ENCODE measurements at regions not wholly inside any gene's neighbourhood (a gene's known extent, or its start where the extent isn't known, plus 50 kb on each side); places are given as distances from the start of the nearest gene placed in this dataset.

GRCh38 chr22:19593991-19594569 lies 69.9 kb upstream of the CLDN5 start:
- DNase-seq (ENCODE audit: low spot score): no peak

GRCh38 chr22:19595532-19595931 lies 71.3 kb upstream of the CLDN5 start:
- Histone ChIP-seq H3K27me3 (no peaks in the 10 kb centered on the region), H3K4me1 (no peaks in the 10 kb centered on the region), H3K79me2 (ENCODE audit: low read depth) (no peaks in the 10 kb centered on the region), H3K9me3 (ENCODE audit: low read depth) (no peaks in the 10 kb centered on the region), H2AFZ (replicated peaks) (no peak overlapping the region), H3K27ac (no peak overlapping the region), H3K4me3 (no peak overlapping the region), H3K36me3 (no peaks in the 10 kb centered on the region), H3F3A (ENCODE audit: low read depth) (no peaks in the 10 kb centered on the region), H3K4me2 (no peak overlapping the region), H3K9ac (no peak overlapping the region), H4K20me1 (ENCODE audit: low read depth) (no peaks in the 10 kb centered on the region)
- TF ChIP-seq EZH2 (IDR thresholded peaks at IDR 0.05): no peak
- TF ChIP-seq EZH2phosphoT487 (IDR thresholded peaks at IDR 0.05): no peak
- no peak for TF ChIP-seq CTCF (IDR thresholded peaks at IDR 0.05)
- no peak overlapping the region for H3K4me3 Mint-ChIP-seq
- no peaks in the 10 kb centered on the region for H3K36me3 Mint-ChIP-seq
- DNase-seq (ENCODE audit: low spot score): no peak
- peaks cover 24% of the 10 kb centered on the region for H3K4me1 Mint-ChIP-seq
- no peaks in the 10 kb centered on the region for H3K9me3 Mint-ChIP-seq
- H3K27ac Mint-ChIP-seq: no peak overlapping the region
- H3K27me3 Mint-ChIP-seq (ENCODE audit: insufficient read depth, low read depth): peaks cover 11% of the 10 kb centered on the region

More at GRCh38 chr22:19593991-19594569, 69.9 kb upstream of the CLDN5 start:
- Mint-ChIP-seq H3K4me1 (peaks cover 24% of the 10 kb centered on the region), H3K27ac (no peak overlapping the region), H3K4me3 (no peak overlapping the region), H3K36me3 (no peaks in the 10 kb centered on the region), H3K9me3 (no peaks in the 10 kb centered on the region), H3K27me3 (ENCODE audit: insufficient read depth, low read depth) (peaks cover 12% of the 10 kb centered on the region)
- no peak overlapping the region for H3K9ac ChIP-seq
- no peaks in the 10 kb centered on the region for H3K79me2 ChIP-seq (ENCODE audit: low read depth)
- no peaks in the 10 kb centered on the region for H3K9me3 ChIP-seq (ENCODE audit: low read depth)
- no peaks in the 10 kb centered on the region for H4K20me1 ChIP-seq (ENCODE audit: low read depth)
- H3K4me1 ChIP-seq: no peaks in the 10 kb centered on the region
- H3K36me3 ChIP-seq: no peaks in the 10 kb centered on the region
- H3F3A ChIP-seq (ENCODE audit: low read depth): no peaks in the 10 kb centered on the region
- H3K4me2 ChIP-seq: no peak overlapping the region
- TF ChIP-seq CTCF (IDR thresholded peaks at IDR 0.05): no peak
- no peak for TF ChIP-seq EZH2 (IDR thresholded peaks at IDR 0.05)
- no peak overlapping the region for H3K4me3 ChIP-seq
- no peak overlapping the region for H3K27ac ChIP-seq
- H3K27me3 ChIP-seq: no peaks in the 10 kb centered on the region
- H2AFZ ChIP-seq (replicated peaks): no peak overlapping the region

- Mint-ChIP-seq H3K27me3 (ENCODE audit: insufficient read depth, low read depth) (peaks cover 14% of the 10 kb centered on the region), H3K36me3 (no peaks in the 10 kb centered on the region), H3K4me3 (no peak overlapping the region), H3K27ac (no peak overlapping the region), H3K4me1 (peaks cover 24% of the 10 kb centered on the region), H3K9me3 (no peaks in the 10 kb centered on the region)
- no peak overlapping the region for H3K27ac ChIP-seq
- no peaks in the 10 kb centered on the region for H3K4me1 ChIP-seq
- H3K4me2 ChIP-seq: no peak overlapping the region
- no peaks in the 10 kb centered on the region for H4K20me1 ChIP-seq (ENCODE audit: low read depth)
- H2AFZ ChIP-seq (replicated peaks): no peak overlapping the region
- no peaks in the 10 kb centered on the region for H3K27me3 ChIP-seq
- no peaks in the 10 kb centered on the region for H3K9me3 ChIP-seq (ENCODE audit: low read depth)
- TF ChIP-seq EZH2phosphoT487 (IDR thresholded peaks at IDR 0.05) (no peak), CTCF (IDR thresholded peaks at IDR 0.05) (no peak), EZH2 (IDR thresholded peaks at IDR 0.05) (no peak)
- no peaks in the 10 kb centered on the region for H3K36me3 ChIP-seq
- H3K9ac ChIP-seq: no peak overlapping the region
- no peaks in the 10 kb centered on the region for H3K79me2 ChIP-seq (ENCODE audit: low read depth)
- H3F3A ChIP-seq (ENCODE audit: low read depth): no peaks in the 10 kb centered on the region
- no peak for DNase-seq (ENCODE audit: low spot score)
- no peak overlapping the region for H3K4me3 ChIP-seq
Observed at GRCh38 chr22:19596680-19597398, 72.6 kb upstream of the CLDN5 start.
